Kasumi-1 (cell line): ENCODE measurements at regions not wholly inside any gene's neighbourhood (a gene's known extent, or its start where the extent isn't known, plus 50 kb on each side); places are given as distances from the start of the nearest gene placed in this dataset.
A peak's percentile ranks its signal among the peaks of the same experiment; 100 is the strongest.

ENCODE experiments used
- DNase-seq, 2 experiments: peaks; one replicate each; lab custom pipeline; 2025; lab: John Stamatoyannopoulos, UW

GRCh38 chr20:24376311-24377099, 92.9 kb upstream of the SYNDIG1 start:
- DNase-seq: peak in 1 of 2 experiments; percentile 36

GRCh38 chr20:24373372-24373771, 96.1 kb upstream of the SYNDIG1 start:
- DNase-seq: no peak

- DNase-seq: no peak
Measured at GRCh38 chr20:24370911-24371695, 98.3 kb upstream of the SYNDIG1 start.

- no peak for DNase-seq
Measured at GRCh38 chr20:24370249-24370648, 99.2 kb upstream of the SYNDIG1 start.

- DNase-seq: no peak
Measured at GRCh38 chr20:24368253-24368652, 101.2 kb upstream of the SYNDIG1 start.

GRCh38 chr20:24366336-24367004, 103.0 kb upstream of the SYNDIG1 start:
- no peak for DNase-seq

- no peak for DNase-seq
Measured at GRCh38 chr20:24365670-24366069, 103.8 kb upstream of the SYNDIG1 start.

GRCh38 chr20:24364482-24364881, 104.9 kb upstream of the SYNDIG1 start:
- DNase-seq: no peak

- no peak for DNase-seq
Measured at GRCh38 chr20:24363031-24363430, 106.4 kb upstream of the SYNDIG1 start.

GRCh38 chr20:24362080-24362479, 107.3 kb upstream of the SYNDIG1 start:
- no peak for DNase-seq

GRCh38 chr20:24361541-24361940, 107.9 kb upstream of the SYNDIG1 start:
- no peak for DNase-seq

- no peak for DNase-seq
Measured at GRCh38 chr20:24360531-24360930, 108.9 kb upstream of the SYNDIG1 start.

- DNase-seq: no peak
Measured at GRCh38 chr20:24359321-24360027, 110.0 kb upstream of the SYNDIG1 start.

GRCh38 chr20:24357931-24358330, 111.5 kb upstream of the SYNDIG1 start:
- DNase-seq: no peak

GRCh38 chr20:24357177-24357576, 112.3 kb upstream of the SYNDIG1 start:
- DNase-seq: no peak

- DNase-seq: no peak
Measured at GRCh38 chr20:24353135-24353690, 116.2 kb upstream of the SYNDIG1 start.

GRCh38 chr20:24350923-24351368, 118.5 kb upstream of the SYNDIG1 start:
- DNase-seq: no peak

- DNase-seq: no peak
Measured at GRCh38 chr20:24341781-24342180, 127.6 kb upstream of the SYNDIG1 start.

- DNase-seq: no peak
Measured at GRCh38 chr20:24340933-24341332, 128.5 kb upstream of the SYNDIG1 start.

- DNase-seq: no peak
Measured at GRCh38 chr20:24339210-24339641, 130.2 kb upstream of the SYNDIG1 start.

GRCh38 chr20:24337551-24337950, 131.9 kb upstream of the SYNDIG1 start:
- no peak for DNase-seq

- peak; percentile 85 to 94 for DNase-seq
Measured at GRCh38 chr20:24337069-24337468, 132.4 kb upstream of the SYNDIG1 start.
